ENCODE measurements at regions not wholly inside any gene's neighbourhood (a gene's known extent, or its start where the extent isn't known, plus 50 kb on each side); places are given as distances from the start of the nearest gene placed in this dataset.

DNA sequence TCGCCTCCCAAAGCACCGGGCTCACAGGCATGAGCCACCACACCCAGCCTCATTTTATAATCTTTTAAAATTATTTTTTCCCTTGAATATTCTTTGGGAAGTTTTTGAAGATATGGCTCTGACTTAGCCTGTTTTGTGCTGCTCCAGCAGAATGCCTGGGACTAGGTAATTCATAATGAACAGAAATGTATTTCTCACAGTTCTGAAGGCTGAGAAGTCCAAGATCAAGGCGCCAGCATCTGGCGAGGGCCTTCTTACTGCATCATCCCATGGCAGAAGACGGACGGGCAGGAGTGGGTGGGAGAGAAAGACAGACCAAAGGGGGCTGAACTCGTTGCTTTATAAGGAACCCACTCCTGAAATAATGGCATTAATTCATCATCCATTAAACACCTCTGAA lies 99.0 kb upstream of the SLC25A33 start:
- no peak for TF ChIP-seq CTCF (IDR thresholded peaks at IDR 0.05)
- no peak for TF ChIP-seq ETV6 (CRISPR knock-in tag; IDR thresholded peaks at IDR 0.05)
- TF ChIP-seq, protein P1, sequence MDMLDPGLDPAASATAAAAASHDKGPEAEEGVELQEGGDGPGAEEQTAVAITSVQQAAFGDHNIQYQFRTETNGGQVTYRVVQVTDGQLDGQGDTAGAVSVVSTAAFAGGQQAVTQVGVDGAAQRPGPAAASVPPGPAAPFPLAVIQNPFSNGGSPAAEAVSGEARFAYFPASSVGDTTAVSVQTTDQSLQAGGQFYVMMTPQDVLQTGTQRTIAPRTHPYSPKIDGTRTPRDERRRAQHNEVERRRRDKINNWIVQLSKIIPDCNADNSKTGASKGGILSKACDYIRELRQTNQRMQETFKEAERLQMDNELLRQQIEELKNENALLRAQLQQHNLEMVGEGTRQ (CRISPR knock-in tag; IDR thresholded peaks at IDR 0.05) = no peak
- no peak for TF ChIP-seq JUN (CRISPR knock-in tag; IDR thresholded peaks at IDR 0.05)
- TF ChIP-seq, protein P2, sequence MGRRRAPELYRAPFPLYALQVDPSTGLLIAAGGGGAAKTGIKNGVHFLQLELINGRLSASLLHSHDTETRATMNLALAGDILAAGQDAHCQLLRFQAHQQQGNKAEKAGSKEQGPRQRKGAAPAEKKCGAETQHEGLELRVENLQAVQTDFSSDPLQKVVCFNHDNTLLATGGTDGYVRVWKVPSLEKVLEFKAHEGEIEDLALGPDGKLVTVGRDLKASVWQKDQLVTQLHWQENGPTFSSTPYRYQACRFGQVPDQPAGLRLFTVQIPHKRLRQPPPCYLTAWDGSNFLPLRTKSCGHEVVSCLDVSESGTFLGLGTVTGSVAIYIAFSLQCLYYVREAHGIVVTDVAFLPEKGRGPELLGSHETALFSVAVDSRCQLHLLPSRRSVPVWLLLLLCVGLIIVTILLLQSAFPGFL (CRISPR knock-in tag; IDR thresholded peaks at IDR 0.05; ENCODE audit: borderline replicate concordance) = no peak
- TF ChIP-seq GABPB1 (CRISPR knock-in tag; IDR thresholded peaks at IDR 0.05) = no peak
- no peak for TF ChIP-seq NR3C1 (CRISPR knock-in tag; conservative IDR thresholded peaks at IDR 0.05; ENCODE audit: low read depth)
- no peak for TF ChIP-seq ZNF263 (CRISPR knock-in tag; IDR thresholded peaks at IDR 0.05; ENCODE audit: low read depth)
- TF ChIP-seq ZNF121 (CRISPR knock-in tag; IDR thresholded peaks at IDR 0.05) = no peak
- TF ChIP-seq NFE2L1 (CRISPR knock-in tag; IDR thresholded peaks at IDR 0.05) = no peak
- TF ChIP-seq ESRRA (CRISPR knock-in tag; IDR thresholded peaks at IDR 0.05; ENCODE audit: borderline replicate concordance) = no peak

Data from WTC11 (cell line).